ENCODE measurements at regions not wholly inside any gene's neighbourhood (a gene's known extent, or its start where the extent isn't known, plus 50 kb on each side); places are given as distances from the start of the nearest gene placed in this dataset.

GRCh38 chr12:59916988-59917387 is 321.2 kb downstream of the SLC16A7 start:
- no peak overlapping the region for H3K4me3 ChIP-seq (ENCODE audit: low read depth, low read length)
- TF ChIP-seq, protein P1, sequence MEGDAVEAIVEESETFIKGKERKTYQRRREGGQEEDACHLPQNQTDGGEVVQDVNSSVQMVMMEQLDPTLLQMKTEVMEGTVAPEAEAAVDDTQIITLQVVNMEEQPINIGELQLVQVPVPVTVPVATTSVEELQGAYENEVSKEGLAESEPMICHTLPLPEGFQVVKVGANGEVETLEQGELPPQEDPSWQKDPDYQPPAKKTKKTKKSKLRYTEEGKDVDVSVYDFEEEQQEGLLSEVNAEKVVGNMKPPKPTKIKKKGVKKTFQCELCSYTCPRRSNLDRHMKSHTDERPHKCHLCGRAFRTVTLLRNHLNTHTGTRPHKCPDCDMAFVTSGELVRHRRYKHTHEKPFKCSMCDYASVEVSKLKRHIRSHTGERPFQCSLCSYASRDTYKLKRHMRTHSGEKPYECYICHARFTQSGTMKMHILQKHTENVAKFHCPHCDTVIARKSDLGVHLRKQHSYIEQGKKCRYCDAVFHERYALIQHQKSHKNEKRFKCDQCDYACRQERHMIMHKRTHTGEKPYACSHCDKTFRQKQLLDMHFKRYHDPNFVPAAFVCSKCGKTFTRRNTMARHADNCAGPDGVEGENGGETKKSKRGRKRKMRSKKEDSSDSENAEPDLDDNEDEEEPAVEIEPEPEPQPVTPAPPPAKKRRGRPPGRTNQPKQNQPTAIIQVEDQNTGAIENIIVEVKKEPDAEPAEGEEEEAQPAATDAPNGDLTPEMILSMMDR (conservative IDR thresholded peaks at IDR 0.05; ENCODE audit: low read depth, low read length) = no peak
- DNase-seq (ENCODE audit: low read depth) = no peak

- DNase-seq (ENCODE audit: low read depth) = no peak
- TF ChIP-seq, protein P1 (conservative IDR thresholded peaks at IDR 0.05; ENCODE audit: low read depth, low read length) = no peak
- no peak overlapping the region for H3K4me3 ChIP-seq (ENCODE audit: low read depth, low read length)
Measured at GRCh38 chr12:59927032-59927431, 331.2 kb downstream of the SLC16A7 start.

- H3K4me3 ChIP-seq (ENCODE audit: low read depth, low read length) = no peak overlapping the region
- no peak for DNase-seq (ENCODE audit: low read depth)
- TF ChIP-seq, protein P1 (conservative IDR thresholded peaks at IDR 0.05; ENCODE audit: low read depth, low read length) = no peak
Measured at GRCh38 chr12:59928416-59928815, 332.6 kb downstream of the SLC16A7 start.

DNA sequence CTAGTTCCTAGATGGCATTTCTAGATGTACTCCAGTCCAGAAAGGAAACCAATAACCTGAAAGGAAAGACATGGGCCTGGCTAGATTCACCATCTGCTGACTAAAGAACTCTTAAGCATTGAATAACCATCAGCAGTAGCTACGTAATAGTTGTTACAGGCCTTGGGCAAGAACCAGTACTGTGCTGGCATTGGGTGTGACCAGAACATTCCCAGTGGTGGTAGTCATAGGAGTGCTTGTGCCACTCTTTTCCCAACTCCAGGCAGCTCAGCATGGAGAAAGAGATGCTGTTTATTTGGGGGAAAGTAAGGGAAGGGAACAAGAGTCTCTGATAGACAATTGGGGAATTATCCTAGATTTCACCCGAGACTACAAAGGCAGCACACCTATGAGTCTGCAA is 333.3 kb downstream of the SLC16A7 start:
- TF ChIP-seq, protein P1 (conservative IDR thresholded peaks at IDR 0.05; ENCODE audit: low read depth, low read length) = no peak
- peak; percentile 38 for DNase-seq (ENCODE audit: low read depth)

GRCh38 chr12:59934486-59934885 is 338.7 kb downstream of the SLC16A7 start:
- no peak for DNase-seq (ENCODE audit: low read depth)
- no peak overlapping the region for H3K4me3 ChIP-seq (ENCODE audit: low read depth, low read length)
- TF ChIP-seq, protein P1 (conservative IDR thresholded peaks at IDR 0.05; ENCODE audit: low read depth, low read length) = no peak

More for the DNA sequence above, 333.3 kb downstream of the SLC16A7 start:
- H3K4me3 ChIP-seq (ENCODE audit: low read depth, low read length) = no peak overlapping the region

GRCh38 chr12:59936534-59936933 is 340.7 kb downstream of the SLC16A7 start:
- TF ChIP-seq, protein P1 (conservative IDR thresholded peaks at IDR 0.05; ENCODE audit: low read depth, low read length) = no peak
- no peak for DNase-seq (ENCODE audit: low read depth)
- H3K4me3 ChIP-seq (ENCODE audit: low read depth, low read length) = no peak overlapping the region

GRCh38 chr12:59937148-59937547 is 341.3 kb downstream of the SLC16A7 start:
- no peak overlapping the region for H3K4me3 ChIP-seq (ENCODE audit: low read depth, low read length)
- DNase-seq (ENCODE audit: low read depth) = no peak
- TF ChIP-seq, protein P1 (conservative IDR thresholded peaks at IDR 0.05; ENCODE audit: low read depth, low read length) = no peak

All from epithelial cell of proximal tubule (primary cell).